Stimulated activated CD4-positive, alpha-beta T cell treated with anti-CD3 and anti-CD28 coated beads, Interleukin-12 subunit alpha, Interleukin-12 subunit beta, amount 100 ng/mL, for 4 hours (primary cell): ENCODE measurements at regions not wholly inside any gene's neighbourhood (a gene's known extent, or its start where the extent isn't known, plus 50 kb on each side); places are given as distances from the start of the nearest gene placed in this dataset.
A peak's percentile ranks its signal among the peaks of the same experiment; 100 is the strongest.

Experiments used
- DNase-seq: peaks from one replicate; pipeline ENCODE4 v3.0.0-alpha.2; 2020

- DNase-seq: no peak
These were observed 470.7 kb downstream of the SOX9 start for GRCh38 chr17:72591289-72592241.

GRCh38 chr17:72592242-72592966 is 471.6 kb downstream of the SOX9 start:
- DNase-seq: peak; percentile 28

DNA sequence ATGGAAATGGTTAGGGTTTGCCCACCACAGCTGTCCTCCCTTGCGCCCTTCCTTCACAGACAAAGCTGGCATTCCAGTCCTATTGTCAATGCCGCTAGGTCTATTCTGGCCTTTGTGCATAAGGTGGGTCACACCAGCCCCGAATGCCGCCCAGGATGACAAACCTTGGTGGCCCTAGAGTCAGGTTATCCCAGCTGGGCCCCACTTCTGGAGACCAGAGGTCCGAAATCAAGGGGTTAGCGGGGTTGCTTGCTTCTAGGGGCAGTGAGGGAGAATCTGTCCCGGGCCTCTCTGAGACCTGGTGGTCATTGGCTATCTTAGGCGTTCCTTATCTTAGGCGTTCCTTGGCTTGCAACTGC is 472.1 kb downstream of the SOX9 start:
- no peak for DNase-seq

GRCh38 chr17:72594248-72594647 is 473.4 kb downstream of the SOX9 start:
- no peak for DNase-seq
